ENCODE measurements at regions not wholly inside any gene's neighbourhood (a gene's known extent, or its start where the extent isn't known, plus 50 kb on each side); places are given as distances from the start of the nearest gene placed in this dataset.

GRCh38 chr18:40013001-40013609 is 1941.9 kb upstream of the PIK3C3 start:
- Histone ChIP-seq H3K23ac (ENCODE audit: low read length in 2 of 2) (no peak overlapping the region), H4K8ac (ENCODE audit: low read length) (no peak overlapping the region), H3K14ac (ENCODE audit: low read length in 2 of 2) (no peak overlapping the region), H3K18ac (ENCODE audit: low read depth in 1 of 2, low read length in 2 of 2) (no peak overlapping the region), H2BK15ac (ENCODE audit: low read depth, poor library complexity, severe bottlenecking) (no peak overlapping the region), H3K36me3 (ENCODE audit: control insufficient read depth in 1 of 2, insufficient read depth in 2 of 2, low read depth in 1 of 2, low read length in 2 of 2) (no peaks in the 10 kb centered on the region), H4K91ac (ENCODE audit: low read length) (no peak overlapping the region), H3K4me1 (ENCODE audit: control insufficient read depth, insufficient read depth, low read depth, low read length) (no peaks in the 10 kb centered on the region), H3K27me3 (ENCODE audit: control insufficient read depth in 1 of 2, insufficient read depth in 1 of 2, low read length in 2 of 2) (no peaks in the 10 kb centered on the region), H2AK5ac (ENCODE audit: low read length, severe bottlenecking) (no peak overlapping the region), H2BK5ac (ENCODE audit: low read depth, low read length, poor library complexity, severe bottlenecking) (no peak overlapping the region), H3K9ac (ENCODE audit: low read length) (no peak overlapping the region), H2AFZ (ENCODE audit: low read depth, low read length) (no peak overlapping the region), H3K4ac (ENCODE audit: low read depth in 1 of 2, low read length in 2 of 2) (no peak overlapping the region), H3K9me3 (ENCODE audit: control insufficient read depth, low read length) (no peaks in the 10 kb centered on the region), H3K79me1 (replicated peaks; ENCODE audit: low read length, poor library complexity, severe bottlenecking) (no peaks in the 10 kb centered on the region), H3K4me3 (ENCODE audit: insufficient read depth in 1 of 2, low read depth in 1 of 2, low read length in 2 of 2) (no peak overlapping the region), H2BK12ac (ENCODE audit: low read length in 2 of 2) (no peak overlapping the region), H3K4me2 (ENCODE audit: low read length, poor library complexity, severe bottlenecking) (no peak overlapping the region), H2BK120ac (ENCODE audit: low read depth, low read length) (no peak overlapping the region), H3K27ac (ENCODE audit: low read length, poor library complexity, severe bottlenecking) (no peak overlapping the region)
- DNase-seq: peak; percentile 44

- Histone ChIP-seq H4K91ac (ENCODE audit: low read length) (no peak overlapping the region), H4K8ac (ENCODE audit: low read length) (no peak overlapping the region), H2BK120ac (ENCODE audit: low read depth, low read length) (no peak overlapping the region), H2BK15ac (ENCODE audit: low read depth, poor library complexity, severe bottlenecking) (no peak overlapping the region), H3K4me3 (ENCODE audit: insufficient read depth in 1 of 2, low read depth in 1 of 2, low read length in 2 of 2) (no peak overlapping the region), H3K4me1 (ENCODE audit: control insufficient read depth, insufficient read depth, low read depth, low read length) (no peaks in the 10 kb centered on the region), H2BK5ac (ENCODE audit: low read depth, low read length, poor library complexity, severe bottlenecking) (no peak overlapping the region), H3K9me3 (ENCODE audit: control insufficient read depth, low read length) (no peaks in the 10 kb centered on the region), H3K4me2 (ENCODE audit: low read length, poor library complexity, severe bottlenecking) (no peak overlapping the region), H3K23ac (ENCODE audit: low read length in 2 of 2) (no peak overlapping the region), H3K14ac (ENCODE audit: low read length in 2 of 2) (no peak overlapping the region), H3K9ac (ENCODE audit: low read length) (no peak overlapping the region), H3K79me1 (replicated peaks; ENCODE audit: low read length, poor library complexity, severe bottlenecking) (no peaks in the 10 kb centered on the region), H3K36me3 (ENCODE audit: control insufficient read depth in 1 of 2, insufficient read depth in 2 of 2, low read depth in 1 of 2, low read length in 2 of 2) (no peaks in the 10 kb centered on the region), H3K27me3 (ENCODE audit: control insufficient read depth in 1 of 2, insufficient read depth in 1 of 2, low read length in 2 of 2) (no peaks in the 10 kb centered on the region), H3K27ac (ENCODE audit: low read length, poor library complexity, severe bottlenecking) (no peak overlapping the region), H3K18ac (ENCODE audit: low read depth in 1 of 2, low read length in 2 of 2) (no peak overlapping the region), H3K4ac (ENCODE audit: low read depth in 1 of 2, low read length in 2 of 2) (no peak overlapping the region), H2AFZ (ENCODE audit: low read depth, low read length) (no peak overlapping the region), H2BK12ac (ENCODE audit: low read length in 2 of 2) (no peak overlapping the region), H2AK5ac (ENCODE audit: low read length, severe bottlenecking) (no peak overlapping the region)
- 100% methylated on average over 1 of the region's 1 CpG for WGBS
- no peak for DNase-seq
Measured at GRCh38 chr18:40011201-40011600, 1943.8 kb upstream of the PIK3C3 start.

GRCh38 chr18:40006634-40007033 is 1948.4 kb upstream of the PIK3C3 start:
- Histone ChIP-seq H3K36me3 (ENCODE audit: control insufficient read depth in 1 of 2, insufficient read depth in 2 of 2, low read depth in 1 of 2, low read length in 2 of 2) (no peaks in the 10 kb centered on the region), H2AFZ (ENCODE audit: low read depth, low read length) (no peak overlapping the region), H3K9ac (ENCODE audit: low read length) (no peak overlapping the region), H2BK120ac (ENCODE audit: low read depth, low read length) (no peak overlapping the region), H3K27ac (ENCODE audit: low read length, poor library complexity, severe bottlenecking) (no peak overlapping the region), H3K18ac (ENCODE audit: low read depth in 1 of 2, low read length in 2 of 2) (no peak overlapping the region), H3K23ac (ENCODE audit: low read length in 2 of 2) (no peak overlapping the region), H4K8ac (ENCODE audit: low read length) (no peak overlapping the region), H4K91ac (ENCODE audit: low read length) (no peak overlapping the region), H3K4ac (ENCODE audit: low read depth in 1 of 2, low read length in 2 of 2) (no peak overlapping the region), H3K79me1 (replicated peaks; ENCODE audit: low read length, poor library complexity, severe bottlenecking) (no peaks in the 10 kb centered on the region), H3K14ac (ENCODE audit: low read length in 2 of 2) (no peak overlapping the region), H3K27me3 (ENCODE audit: control insufficient read depth in 1 of 2, insufficient read depth in 1 of 2, low read length in 2 of 2) (no peaks in the 10 kb centered on the region), H2AK5ac (ENCODE audit: low read length, severe bottlenecking) (no peak overlapping the region), H2BK12ac (ENCODE audit: low read length in 2 of 2) (no peak overlapping the region), H3K4me2 (ENCODE audit: low read length, poor library complexity, severe bottlenecking) (no peak overlapping the region), H2BK5ac (ENCODE audit: low read depth, low read length, poor library complexity, severe bottlenecking) (no peak overlapping the region), H3K4me3 (ENCODE audit: insufficient read depth in 1 of 2, low read depth in 1 of 2, low read length in 2 of 2) (no peak overlapping the region), H2BK15ac (ENCODE audit: low read depth, poor library complexity, severe bottlenecking) (no peak overlapping the region), H3K9me3 (ENCODE audit: control insufficient read depth, low read length) (no peaks in the 10 kb centered on the region), H3K4me1 (ENCODE audit: control insufficient read depth, insufficient read depth, low read depth, low read length) (no peaks in the 10 kb centered on the region)
- DNase-seq: no peak
- 93% methylated on average over 3 of the region's 4 CpGs for WGBS

GRCh38 chr18:40004246-40004645 is 1950.8 kb upstream of the PIK3C3 start:
- Histone ChIP-seq H3K79me1 (replicated peaks; ENCODE audit: low read length, poor library complexity, severe bottlenecking) (no peaks in the 10 kb centered on the region), H3K4ac (ENCODE audit: low read depth in 1 of 2, low read length in 2 of 2) (no peak overlapping the region), H2BK5ac (ENCODE audit: low read depth, low read length, poor library complexity, severe bottlenecking) (no peak overlapping the region), H2BK15ac (ENCODE audit: low read depth, poor library complexity, severe bottlenecking) (no peak overlapping the region), H3K14ac (ENCODE audit: low read length in 2 of 2) (no peak overlapping the region), H3K27ac (ENCODE audit: low read length, poor library complexity, severe bottlenecking) (no peak overlapping the region), H2AFZ (ENCODE audit: low read depth, low read length) (no peak overlapping the region), H3K9me3 (ENCODE audit: control insufficient read depth, low read length) (no peaks in the 10 kb centered on the region), H4K8ac (ENCODE audit: low read length) (no peak overlapping the region), H3K36me3 (ENCODE audit: control insufficient read depth in 1 of 2, insufficient read depth in 2 of 2, low read depth in 1 of 2, low read length in 2 of 2) (no peaks in the 10 kb centered on the region), H2BK120ac (ENCODE audit: low read depth, low read length) (no peak overlapping the region), H3K23ac (ENCODE audit: low read length in 2 of 2) (no peak overlapping the region), H2BK12ac (ENCODE audit: low read length in 2 of 2) (no peak overlapping the region), H3K27me3 (ENCODE audit: control insufficient read depth in 1 of 2, insufficient read depth in 1 of 2, low read length in 2 of 2) (no peaks in the 10 kb centered on the region), H4K91ac (ENCODE audit: low read length) (no peak overlapping the region), H3K18ac (ENCODE audit: low read depth in 1 of 2, low read length in 2 of 2) (no peak overlapping the region), H3K4me1 (ENCODE audit: control insufficient read depth, insufficient read depth, low read depth, low read length) (no peaks in the 10 kb centered on the region), H3K4me2 (ENCODE audit: low read length, poor library complexity, severe bottlenecking) (no peak overlapping the region), H3K9ac (ENCODE audit: low read length) (no peak overlapping the region), H2AK5ac (ENCODE audit: low read length, severe bottlenecking) (no peak overlapping the region), H3K4me3 (ENCODE audit: insufficient read depth in 1 of 2, low read depth in 1 of 2, low read length in 2 of 2) (no peak overlapping the region)
- 94% methylated on average over 3 of the region's 3 CpGs for WGBS
- no peak for DNase-seq
